GM18520 (cell line): ENCODE measurements at regions not wholly inside any gene's neighbourhood (a gene's known extent, or its start where the extent isn't known, plus 50 kb on each side); places are given as distances from the start of the nearest gene placed in this dataset.
"Not testable (repeated sequence)": the region's sequence is repeated elsewhere in the genome, so short reads cannot be mapped to it uniquely, and the experiment has no call there.

ENCODE experiments used
- ATAC-seq: cut with Tn5 transposase; IDR thresholded peaks from one replicate; pipeline ENCODE4 v1.9.1; 2021; ENCODE audit not compliant: unreplicated experiment

DNA sequence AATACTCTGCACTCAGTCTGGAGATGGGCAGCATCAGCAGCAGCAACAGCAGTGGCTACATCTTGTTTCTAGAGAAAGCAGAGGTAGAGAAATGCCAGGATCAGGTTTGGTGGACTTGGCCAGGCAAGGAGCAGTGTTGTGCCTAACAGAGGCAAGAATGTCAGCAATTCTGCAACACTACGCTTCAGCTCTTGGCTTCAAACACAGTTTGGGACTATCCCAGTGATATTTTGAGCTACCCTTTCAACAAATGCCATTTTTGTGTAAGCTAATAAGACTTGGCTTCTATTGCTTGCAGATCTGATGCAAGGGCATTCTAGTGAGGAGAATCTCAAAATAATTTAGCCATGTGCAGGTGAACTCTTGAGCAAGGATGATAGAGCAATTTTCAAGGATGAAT is 271.3 kb downstream of the PCDH20 start:
- no peak for ATAC-seq

DNA sequence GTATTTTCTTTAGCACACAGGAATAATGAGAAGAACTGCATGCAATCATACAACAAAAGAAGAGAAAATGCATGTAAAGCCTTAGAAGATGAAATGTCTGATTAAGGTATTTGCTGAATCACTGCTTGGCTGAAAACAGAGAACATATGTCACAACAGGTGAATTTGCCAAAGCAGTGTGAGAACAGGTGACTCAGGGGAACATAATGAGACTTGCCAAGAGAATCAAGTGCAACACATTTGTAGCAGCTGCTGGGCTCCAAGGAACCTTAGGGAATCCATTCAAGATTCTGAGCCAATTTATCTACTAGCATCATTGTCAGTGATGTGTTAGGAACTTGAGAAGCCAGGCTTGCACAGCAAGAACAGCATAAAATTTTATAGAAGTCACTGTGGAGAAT is 273.1 kb downstream of the PCDH20 start:
- ATAC-seq, result no peak

DNA sequence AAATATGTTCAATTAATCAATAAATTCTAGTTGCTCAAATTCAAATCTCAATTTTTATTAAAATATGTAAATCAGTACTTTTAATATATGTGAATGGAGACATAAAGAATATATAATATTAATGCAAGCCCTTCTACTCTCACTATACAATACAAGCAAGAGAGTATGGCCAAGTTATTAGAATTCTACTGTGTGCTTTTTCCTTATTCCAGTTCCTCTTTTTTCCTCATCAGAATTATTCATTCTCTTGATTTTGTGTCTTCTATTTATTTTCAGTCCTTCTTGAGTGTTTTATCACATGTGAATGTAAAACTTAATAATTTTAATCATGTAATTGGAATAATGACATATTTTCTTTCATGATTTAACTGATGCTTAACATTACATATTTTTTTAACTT is 276.8 kb downstream of the PCDH20 start:
- ATAC-seq, result no peak

- ATAC-seq, result no peak
Observed at GRCh38 chr13:61136515-61136914, 279.1 kb downstream of the PCDH20 start.

DNA sequence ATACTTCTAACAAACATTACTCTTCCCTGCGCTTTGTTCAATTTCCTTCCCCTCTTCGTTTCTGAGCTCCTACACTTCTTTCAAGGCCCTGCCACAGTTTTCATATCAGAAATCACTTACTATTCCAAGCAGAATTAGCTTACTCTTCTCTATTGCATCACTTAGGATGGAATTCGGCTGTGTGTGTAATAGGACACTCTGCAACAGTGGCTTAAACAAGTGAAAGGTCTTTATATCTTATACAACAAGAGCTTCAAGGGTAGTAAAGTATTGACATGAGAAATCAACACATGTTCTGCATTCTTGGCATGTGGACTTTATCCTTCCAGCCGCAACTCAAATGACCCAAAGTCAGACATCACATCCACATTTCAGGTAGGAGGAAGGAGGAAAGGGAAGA is 279.6 kb downstream of the PCDH20 start:
- no peak for ATAC-seq

GRCh38 chr13:61135583-61135982 is 280.1 kb downstream of the PCDH20 start:
- ATAC-seq, result no peak

- no peak for ATAC-seq
Observed at GRCh38 chr13:61128850-61129645, 286.6 kb downstream of the PCDH20 start.

DNA sequence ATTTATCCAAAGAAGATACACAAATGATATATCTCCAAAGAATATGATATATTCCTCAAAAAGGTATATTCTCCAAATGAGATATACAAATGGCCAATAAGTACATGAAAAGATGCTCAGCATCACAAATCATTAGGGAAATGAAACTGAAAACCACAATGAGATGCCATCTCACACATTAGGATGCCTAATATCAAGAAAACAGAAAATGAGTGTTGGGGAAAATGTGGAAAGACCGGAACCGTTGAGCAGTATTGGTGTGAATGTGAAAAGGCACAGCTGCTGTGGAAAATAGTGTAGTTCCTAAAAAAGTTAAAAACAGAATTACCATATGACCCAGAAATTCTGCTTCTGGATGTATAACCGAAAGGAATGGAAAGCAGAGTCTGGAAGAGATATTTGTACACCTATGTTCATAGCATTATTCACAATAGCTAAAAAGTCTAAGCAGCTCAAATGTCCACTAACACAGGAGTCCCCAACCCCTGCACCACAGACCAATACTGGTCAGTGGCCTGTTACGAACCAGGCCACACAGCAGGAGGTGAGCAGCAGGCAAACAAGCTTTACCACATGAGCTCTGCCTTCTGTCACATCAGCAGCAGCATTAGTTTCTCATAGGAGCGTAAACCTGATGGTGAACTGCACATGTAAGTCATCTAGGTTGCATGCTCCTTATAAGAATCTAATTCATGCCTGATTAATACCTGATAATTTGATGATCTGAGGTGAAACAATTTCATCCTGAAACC is 291.9 kb downstream of the PCDH20 start:
- peak; percentile 56 for ATAC-seq

GRCh38 chr13:61113140-61113658 is 302.4 kb downstream of the PCDH20 start:
- no peak for ATAC-seq

GRCh38 chr13:61111529-61111928 is 304.1 kb downstream of the PCDH20 start:
- ATAC-seq, result no peak

- no peak for ATAC-seq
Observed at GRCh38 chr13:61110732-61111131, 304.9 kb downstream of the PCDH20 start.

- ATAC-seq, result no peak
Observed at GRCh38 chr13:61109741-61110140, 305.9 kb downstream of the PCDH20 start.

DNA sequence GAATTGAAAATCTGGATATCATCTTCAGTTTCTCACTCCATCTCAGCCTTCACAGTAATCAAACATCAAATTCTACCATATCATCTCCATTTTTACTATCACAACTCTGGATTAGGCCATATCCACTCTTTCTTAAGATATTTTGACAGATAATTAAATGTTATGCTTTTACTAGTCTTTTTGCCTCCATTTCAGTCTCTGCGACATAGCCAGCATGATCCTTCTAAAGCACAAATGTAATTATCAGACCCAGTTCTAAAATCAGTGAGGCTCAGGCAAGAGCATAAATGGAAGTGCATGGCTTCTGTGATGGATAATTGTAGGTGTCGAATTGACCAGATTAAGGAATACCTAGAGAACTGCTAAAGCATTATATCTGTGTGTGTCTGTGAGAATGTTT is 307.7 kb downstream of the PCDH20 start:
- no peak for ATAC-seq

- ATAC-seq, result no peak
Observed at GRCh38 chr13:61095885-61096284, 319.8 kb downstream of the PCDH20 start.

DNA sequence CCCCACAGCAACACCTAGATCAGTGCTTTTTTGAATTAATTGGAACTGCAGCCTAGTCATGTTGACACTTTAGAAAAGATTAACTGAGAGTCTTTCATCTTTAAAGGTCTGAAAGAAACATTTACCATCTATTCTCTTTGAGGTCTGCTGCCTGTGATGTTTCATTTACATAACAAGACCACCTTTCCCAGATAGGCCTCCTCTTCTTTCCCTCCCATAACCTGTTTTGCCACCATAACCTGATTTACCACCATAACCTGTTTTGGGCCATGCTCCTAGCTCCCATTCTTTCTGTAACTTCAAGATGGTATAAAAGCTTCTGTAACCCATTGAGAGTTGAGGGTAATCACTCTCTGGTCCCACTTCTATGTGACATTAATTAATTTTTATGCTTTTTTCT is 320.8 kb downstream of the PCDH20 start:
- no peak for ATAC-seq

DNA sequence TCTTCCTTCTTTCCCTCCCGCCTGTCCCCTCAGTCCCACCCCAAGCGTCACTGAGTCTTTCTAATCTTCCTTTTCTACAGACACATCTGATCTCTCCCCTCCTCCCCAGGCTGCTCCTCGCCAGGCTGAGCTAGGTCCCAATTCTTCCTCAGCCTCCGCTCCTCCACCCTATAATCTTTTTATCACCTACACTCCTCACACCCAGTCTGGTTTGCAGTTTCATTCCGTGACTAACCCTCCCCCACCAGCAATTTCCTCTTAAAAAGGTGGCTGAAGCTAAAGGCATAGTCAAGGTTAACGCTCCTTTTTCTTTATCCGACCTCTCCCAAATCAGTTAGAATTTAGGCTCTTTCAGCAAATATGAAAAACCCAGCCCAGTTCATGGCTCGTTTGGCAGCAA is 325.8 kb downstream of the PCDH20 start:
- ATAC-seq, result not testable (repeated sequence)

GRCh38 chr13:61086087-61086486 is 329.6 kb downstream of the PCDH20 start:
- no peak for ATAC-seq

- no peak for ATAC-seq
Observed at GRCh38 chr13:61084988-61085387, 330.7 kb downstream of the PCDH20 start.

DNA sequence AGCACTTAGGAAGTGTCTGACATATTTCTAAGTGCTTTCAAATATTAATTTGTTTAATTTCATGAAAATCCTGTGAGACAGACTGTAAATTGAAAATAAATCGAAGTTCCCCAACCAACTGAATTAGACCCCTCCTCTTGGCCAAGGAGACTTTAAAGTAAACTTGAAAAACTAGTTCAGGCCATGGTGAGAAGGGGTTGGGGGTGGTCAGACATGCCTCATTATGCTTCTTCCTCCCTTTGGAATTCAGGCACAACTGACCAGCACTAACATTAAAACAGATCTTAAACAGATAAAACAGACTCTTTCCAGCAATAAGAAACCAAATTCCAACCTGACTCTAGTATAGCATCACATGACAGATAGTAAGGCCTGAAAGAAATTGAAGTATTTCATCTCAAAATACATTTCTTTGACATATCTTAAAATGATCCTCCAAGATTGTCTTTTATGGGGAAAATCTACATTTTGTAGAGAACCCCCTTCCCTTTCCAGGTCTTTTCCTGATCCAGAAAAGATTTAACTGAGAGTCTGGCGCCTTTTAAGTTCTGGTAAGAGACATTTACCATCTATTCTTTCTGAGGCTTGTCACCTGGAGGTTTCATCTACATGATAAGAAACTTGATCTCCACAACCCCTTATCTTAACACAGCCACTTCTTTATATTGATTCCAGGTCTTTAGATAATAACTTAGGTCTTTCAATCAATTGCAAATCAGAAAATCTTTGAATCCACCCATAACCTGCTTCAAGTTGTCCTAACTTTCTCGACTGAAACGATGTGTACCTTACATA is 336.5 kb downstream of the PCDH20 start:
- ATAC-seq, result no peak

GRCh38 chr13:61052175-61052574 is 363.5 kb downstream of the PCDH20 start:
- ATAC-seq, result no peak

- ATAC-seq, result no peak
Observed at GRCh38 chr13:61045251-61045650, 370.4 kb downstream of the PCDH20 start.
